HL-60 (cell line): ENCODE measurements at regions not wholly inside any gene's neighbourhood (a gene's known extent, or its start where the extent isn't known, plus 50 kb on each side); places are given as distances from the start of the nearest gene placed in this dataset.

ENCODE experiments used
- CTCF ChIP-seq: IDR thresholded peaks from one replicate; pipeline ENCODE4 v1.5.1; 2011; ENCODE audit warnings: low read length, control low read depth, inconsistent platforms; ENCODE audit not compliant: insufficient read depth
- GABPA ChIP-seq: IDR thresholded peaks from 2 replicates; pipeline ENCODE4 v1.6.1; 2012; ENCODE audit warnings: low read depth
- POLR2AphosphoS5 ChIP-seq: IDR thresholded peaks from 2 replicates; pipeline ENCODE4 v1.6.1; 2012; ENCODE audit warnings: low read depth
- REST ChIP-seq: IDR thresholded peaks from 2 replicates; pipeline ENCODE4 v1.6.1; 2012; ENCODE audit warnings: low read depth; ENCODE audit not compliant: insufficient replicate concordance
- SPI1 ChIP-seq: IDR thresholded peaks from 2 replicates; pipeline ENCODE4 v1.6.1; 2012; ENCODE audit warnings: low read depth, mild to moderate bottlenecking, borderline replicate concordance

GRCh38 chr6:66127061-66127460, 420.0 kb upstream of the EYS start:
- TF ChIP-seq SPI1 (no peak), CTCF (no peak), REST (no peak), POLR2AphosphoS5 (no peak), GABPA (no peak)
